ENCODE measurements at regions not wholly inside any gene's neighbourhood (a gene's known extent, or its start where the extent isn't known, plus 50 kb on each side); places are given as distances from the start of the nearest gene placed in this dataset.

DNA sequence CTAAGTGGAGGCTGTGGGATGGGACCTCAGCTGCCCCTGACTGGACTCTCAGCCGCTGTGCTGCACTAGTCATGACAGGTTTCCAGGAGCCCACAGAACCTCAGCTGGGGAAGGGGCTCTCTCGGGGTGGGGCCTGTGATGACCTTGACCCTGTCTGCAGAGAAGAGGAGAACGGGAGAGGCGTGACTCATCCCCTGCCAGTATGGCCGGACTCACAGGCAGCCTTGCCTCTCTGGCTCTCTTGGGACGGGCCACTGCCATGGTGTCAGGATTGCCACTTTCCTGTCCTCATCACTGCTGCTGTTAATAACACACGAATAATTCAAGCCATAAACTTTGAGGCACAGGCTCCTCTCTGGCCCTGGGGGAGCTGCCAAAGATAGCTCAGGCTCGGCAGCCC is 295.3 kb downstream of the UQCRFS1 start:
- Histone ChIP-seq H3K27ac (no peak overlapping the region), H3K9me3 (no peaks in the 10 kb centered on the region), H3K4me3 (no peak overlapping the region), H3K4me1 (no peaks in the 10 kb centered on the region), H3K27me3 (peaks cover 0 to 27% of the 10 kb centered on the region in 2 donors), H3K36me3 (no peaks in the 10 kb centered on the region)
- DNase-seq: no peak
- intact Hi-C loops (cut with DNase I): no loop called here
- no peak for TF ChIP-seq CTCF (IDR thresholded peaks at IDR 0.05)
- no peak for ATAC-seq

- DNase-seq (no peak), ATAC-seq (no peak)
- Histone ChIP-seq H3K27ac (no peak overlapping the region), H3K4me1 (no peaks in the 10 kb centered on the region), H3K9me3 (no peaks in the 10 kb centered on the region), H3K4me3 (no peak overlapping the region), H3K36me3 (no peaks in the 10 kb centered on the region), H3K27me3 (peaks cover 0 to 20% of the 10 kb centered on the region in 2 donors)
- intact Hi-C loops (cut with DNase I): no loop called here
- no peak for TF ChIP-seq CTCF (IDR thresholded peaks at IDR 0.05)
Measured at GRCh38 chr19:28915737-28916460, 297.1 kb downstream of the UQCRFS1 start.

DNA sequence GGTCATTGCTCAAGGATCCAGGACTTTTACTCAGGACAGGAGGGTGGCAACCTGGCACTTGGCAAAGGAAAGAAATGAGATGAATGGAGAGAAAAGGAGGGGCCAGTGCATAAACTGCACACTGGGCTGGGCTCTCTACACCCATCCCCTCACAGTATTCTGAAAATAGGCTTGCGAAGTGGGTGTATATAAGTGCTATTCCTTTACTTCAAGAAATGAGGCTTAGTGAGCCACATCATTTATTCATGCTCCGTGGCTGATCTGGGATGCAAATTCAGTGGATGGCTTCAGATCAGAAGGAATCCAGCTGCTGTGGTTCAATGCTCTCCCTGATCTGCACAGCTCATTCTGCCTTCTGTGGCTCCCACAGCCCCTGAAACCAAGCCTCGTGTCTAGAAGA is 297.7 kb downstream of the UQCRFS1 start:
- Histone ChIP-seq H3K4me3 (no peak overlapping the region), H3K36me3 (no peaks in the 10 kb centered on the region), H3K27ac (no peak overlapping the region), H3K27me3 (peaks cover 0 to 13% of the 10 kb centered on the region in 2 donors), H3K9me3 (no peaks in the 10 kb centered on the region), H3K4me1 (no peaks in the 10 kb centered on the region)
- intact Hi-C loops (cut with DNase I): no loop called here
- TF ChIP-seq CTCF (IDR thresholded peaks at IDR 0.05): no peak
- ATAC-seq (no peak), DNase-seq (no peak)

GRCh38 chr19:28914173-28914572 is 298.8 kb downstream of the UQCRFS1 start:
- DNase-seq: no peak
- Histone ChIP-seq H3K36me3 (no peaks in the 10 kb centered on the region), H3K27ac (no peak overlapping the region), H3K27me3 (peaks cover 0 to 7% of the 10 kb centered on the region in 2 donors), H3K9me3 (no peaks in the 10 kb centered on the region), H3K4me1 (no peaks in the 10 kb centered on the region), H3K4me3 (no peak overlapping the region)
- intact Hi-C loops (cut with DNase I): no loop called here
- no peak for TF ChIP-seq CTCF (IDR thresholded peaks at IDR 0.05)
- ATAC-seq: no peak

- no peaks in the 10 kb centered on the region for H3K36me3 ChIP-seq
- no peaks in the 10 kb centered on the region for H3K9me3 ChIP-seq
- no peaks in the 10 kb centered on the region for H3K4me1 ChIP-seq
- peaks cover 0 to 7% of the 10 kb centered on the region in 2 donors for H3K27me3 ChIP-seq
- no peak overlapping the region for H3K27ac ChIP-seq
- ATAC-seq: no peak
- intact Hi-C loops (cut with DNase I): no loop called here
- no peak for DNase-seq
- no peak overlapping the region for H3K4me3 ChIP-seq
- no peak for TF ChIP-seq CTCF (IDR thresholded peaks at IDR 0.05)
Measured at GRCh38 chr19:28913626-28914025, 299.3 kb downstream of the UQCRFS1 start.

Measured in left lung (tissue), 4 donors.